GM10248 (cell line): ENCODE measurements at regions not wholly inside any gene's neighbourhood (a gene's known extent, or its start where the extent isn't known, plus 50 kb on each side); places are given as distances from the start of the nearest gene placed in this dataset.

Source experiments
- CTCF ChIA-PET: fragments of 300-600 bp; sonication (Branson Sonifier 250); formaldehyde crosslinking; extraction: SDS; loops from one replicate; lab custom pipeline; 2021; ENCODE audit warnings: antibody characterized with exemption; lab: Yijun Ruan, JAX
- POLR2A ChIA-PET: fragments of 350-650 bp; sonication (Branson Sonifier 250); formaldehyde crosslinking; extraction: SDS; loops from one replicate; lab custom pipeline; 2020; ENCODE audit warnings: antibody characterized with exemption; lab: Yijun Ruan, JAX
- DNase-seq: peaks from one replicate; pipeline ENCODE4 v3.0.0; 2012; ENCODE audit errors: extremely low spot score
- CTCF ChIP-seq: IDR thresholded peaks from 2 replicates; pipeline ENCODE4 v1.5.1; 2012; ENCODE audit warnings: mild to moderate bottlenecking, low read depth; ENCODE audit errors: extremely low read depth, missing control alignments, control extremely low read depth

DNA sequence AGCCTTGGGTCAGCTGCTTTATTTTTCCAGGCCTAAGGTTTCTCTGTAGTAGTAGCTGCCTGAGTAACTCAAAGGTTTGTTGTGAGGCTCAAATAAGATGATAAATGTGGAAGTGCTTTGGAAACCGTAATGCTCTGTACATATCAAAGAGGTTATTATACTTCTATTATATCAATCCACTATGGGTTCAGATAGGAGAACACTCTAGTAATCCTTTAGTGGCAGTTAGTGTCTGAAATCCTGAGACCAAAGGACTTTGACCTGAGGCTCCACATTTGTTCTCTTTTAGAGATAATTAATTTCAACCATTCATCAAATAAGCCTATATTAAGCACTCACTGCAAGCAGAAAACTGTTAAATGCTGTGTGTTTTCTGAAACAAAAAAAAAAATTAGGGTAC lies 128.6 kb upstream of the BCL6 start:
- DNase-seq = no peak
- no peak for TF ChIP-seq CTCF
- ChIA-PET CTCF (no interaction called here), POLR2A (no interaction called here)

GRCh38 chr3:187875863-187876262 lies 130.6 kb upstream of the BCL6 start:
- no peak for DNase-seq
- no peak for TF ChIP-seq CTCF
- ChIA-PET POLR2A (no interaction called here), CTCF (no interaction called here)

- DNase-seq = no peak
- no peak for TF ChIP-seq CTCF
- CTCF ChIA-PET = interaction anchor here (2.1 kb wide), 1 partner anchor 9 kb away, joined by 6 read pairs; no protein-coding TSS in a partner anchor
- POLR2A ChIA-PET = no interaction called here
Measured at GRCh38 chr3:187878772-187879518, 133.7 kb upstream of the BCL6 start.

GRCh38 chr3:187880441-187880840 lies 135.2 kb upstream of the BCL6 start:
- DNase-seq = no peak
- ChIA-PET CTCF (no interaction called here), POLR2A (no interaction called here)
- no peak for TF ChIP-seq CTCF

DNA sequence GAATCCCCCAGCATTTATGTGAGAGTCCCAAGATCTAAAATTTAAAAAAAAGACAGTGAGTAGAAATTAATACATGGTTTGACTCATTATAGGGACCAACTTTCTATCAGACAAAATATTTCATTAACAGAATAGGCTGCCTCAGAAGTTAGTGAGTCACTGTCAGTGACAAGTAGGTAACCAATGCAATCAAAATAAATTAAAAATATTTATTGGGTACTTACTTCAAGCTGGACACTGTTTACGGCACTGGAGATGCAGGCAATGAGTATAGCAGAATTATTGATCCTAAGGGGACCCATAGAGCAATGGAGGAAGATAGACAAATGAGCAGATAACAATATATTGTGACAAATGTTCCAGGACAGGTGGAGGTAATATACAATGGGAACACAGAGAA lies 135.6 kb upstream of the BCL6 start:
- ChIA-PET CTCF (no interaction called here), POLR2A (no interaction called here)
- no peak for TF ChIP-seq CTCF
- DNase-seq = no peak

- no peak for TF ChIP-seq CTCF
- ChIA-PET CTCF (interaction anchor here (0.6 to 1.0 kb wide), 2 partner anchors 9 to 38 kb away, joined by 3 read pairs; no protein-coding TSS in a partner anchor), POLR2A (no interaction called here)
- DNase-seq = no peak
Measured at GRCh38 chr3:187888701-187889100, 143.4 kb upstream of the BCL6 start.
